GM23338 (cell line): ENCODE measurements at regions not wholly inside any gene's neighbourhood (a gene's known extent, or its start where the extent isn't known, plus 50 kb on each side); places are given as distances from the start of the nearest gene placed in this dataset.

Source experiments
- CREB1 ChIP-seq: fragments of 250-450 bp; sonication (Bioruptor Pico); IDR thresholded peaks from 2 replicates; pipeline ENCODE4 v1.5.0; 2020; ENCODE audit warnings: low read depth, mild to moderate bottlenecking, moderate library complexity
- CTCF ChIP-seq, 2 experiments: fragments of 200-600 bp in 1 of 2; sonication (generic) in 1 of 2; conservative IDR thresholded peaks; 2 replicates each; pipeline versions ENCODE4 v1.5.1 to v1.6.1; 2016 to 2017; ENCODE audit warnings: antibody characterized with exemption in 2 of 2, low read depth in 2 of 2, mild to moderate bottlenecking in 2 of 2, moderate library complexity in 1 of 2
- EZH2 ChIP-seq: fragments of 200-600 bp; sonication (generic); IDR thresholded peaks from one replicate; pipeline ENCODE4 v1.8.0; 2017; ENCODE audit warnings: antibody characterized with exemption, mild to moderate bottlenecking, low read depth; ENCODE audit not compliant: unreplicated experiment
- EZH2phosphoT487 ChIP-seq: fragments of 200-600 bp; sonication (generic); IDR thresholded peaks from one replicate; pipeline ENCODE4 v1.8.1; 2018; ENCODE audit warnings: antibody characterized with exemption; ENCODE audit not compliant: unreplicated experiment
- POLR2AphosphoS5 ChIP-seq: IDR thresholded peaks from 2 replicates; pipeline ENCODE4 v1.6.1; 2016; ENCODE audit warnings: antibody characterized with exemption, low read depth
- REST ChIP-seq: IDR thresholded peaks from one replicate; pipeline ENCODE4 v1.6.1; 2018; ENCODE audit warnings: antibody characterized with exemption; ENCODE audit not compliant: unreplicated experiment

DNA sequence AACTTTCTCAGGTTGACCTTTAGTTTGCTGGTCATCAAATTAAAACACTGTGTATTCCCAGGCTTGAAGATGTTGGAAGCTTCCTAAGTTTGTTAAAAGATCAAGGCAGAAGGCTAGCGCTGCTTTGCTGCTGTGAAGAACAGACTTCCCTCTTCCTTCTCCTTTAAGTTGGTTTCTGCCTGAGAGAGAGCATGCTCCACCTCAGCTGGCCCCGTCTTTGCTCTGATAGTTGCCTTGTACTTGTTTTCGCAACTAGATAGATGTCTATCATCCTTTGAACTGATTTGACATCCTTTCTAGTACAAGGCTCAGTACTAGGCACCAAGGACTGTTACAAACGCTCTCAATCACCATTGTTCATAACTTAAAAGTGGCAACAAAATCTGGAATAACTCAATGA is 177.8 kb upstream of the MKLN1 start:
- no peak for TF ChIP-seq CTCF (conservative IDR thresholded peaks at IDR 0.05; ENCODE audit: low read depth in 2 of 2)
- no peak for TF ChIP-seq EZH2phosphoT487
- no peak for TF ChIP-seq EZH2
- TF ChIP-seq POLR2AphosphoS5, result no peak
- TF ChIP-seq CREB1, result no peak
- TF ChIP-seq REST, result no peak
